ENCODE measurements at regions not wholly inside any gene's neighbourhood (a gene's known extent, or its start where the extent isn't known, plus 50 kb on each side); places are given as distances from the start of the nearest gene placed in this dataset.

GRCh38 chr4:71188951-71189350 lies 149.9 kb upstream of the SLC4A4 start:
- H3K9me1 ChIP-seq (replicated peaks; ENCODE audit: control insufficient read depth, extremely low read depth, insufficient read depth, low read length): no peaks in the 10 kb centered on the region
- H3K79me2 ChIP-seq (ENCODE audit: control insufficient read depth, insufficient read depth, low read length): no peaks in the 10 kb centered on the region
- no TSS peak for BruUV-seq (replicated peaks)
- FAIRE-seq: no peak
- H3K9me3 ChIP-seq (replicated peaks; ENCODE audit: control insufficient read depth, insufficient read depth, low read length): no peaks in the 10 kb centered on the region
- H3K27me3 ChIP-seq (ENCODE audit: control insufficient read depth in 2 of 2, insufficient read depth in 2 of 2, low read length in 2 of 2): peaks cover 32 to 63% of the 10 kb centered on the region in 2 experiments
- dilution Hi-C loops (cut with MboI; ENCODE audit: extremely low pct_ligation_motif_present, low sequenced_read_pairs) (no loop called here), intact Hi-C loops (cut with micrococcal nuclease) (loop anchor here (10.0 kb wide), 2 partner anchors 534 to 1116 kb away; no protein-coding TSS in a partner anchor)
- peaks cover 4% of the 10 kb centered on the region for H3K4me1 ChIP-seq (ENCODE audit: control insufficient read depth, extremely low read depth, insufficient read depth, low read length)
- ChIA-PET POLR2A (no interaction called here), CTCF (interaction anchor here (0.8 kb wide), 1 partner anchor 11 kb away, joined by 3 read pairs; no protein-coding TSS in a partner anchor)
- H3K27ac ChIP-seq (ENCODE audit: insufficient read depth, low read depth, low read length): no peak overlapping the region
- DNase-seq (ENCODE audit: low read depth, low spot score): no peak
- no peak overlapping the region for H3K4me2 ChIP-seq (ENCODE audit: insufficient read depth, low read length)
- TF ChIP-seq MYC (IDR thresholded peaks at IDR 0.05; ENCODE audit: low read depth, low read length): no peak
- TF ChIP-seq CTCF (IDR thresholded peaks at IDR 0.05; ENCODE audit: extremely low read depth in 1 of 2, insufficient read depth in 1 of 2, low read depth in 1 of 2, low read length in 2 of 2): no peak
- no peak for TF ChIP-seq JUN (IDR thresholded peaks at IDR 0.05; ENCODE audit: borderline replicate concordance, insufficient read depth, insufficient read length, low read depth)
- H4K20me1 ChIP-seq (replicated peaks; ENCODE audit: control insufficient read depth, extremely low read depth, insufficient read depth, low read length): no peaks in the 10 kb centered on the region
- H3K9ac ChIP-seq (replicated peaks; ENCODE audit: extremely low read depth, insufficient read depth, low read length): no peak overlapping the region
- no peaks in the 10 kb centered on the region for H3K36me3 ChIP-seq (ENCODE audit: control insufficient read depth in 2 of 2, extremely low read depth in 1 of 2, insufficient read depth in 2 of 2, low read length in 2 of 2)
- no peak overlapping the region for H3K4me3 ChIP-seq (replicated peaks in 1 of 3; ENCODE audit: insufficient read depth in 1 of 3, low read depth in 1 of 3, low read length in 3 of 3)
- H2AFZ ChIP-seq (ENCODE audit: low read depth, low read length): no peak overlapping the region

GRCh38 chr4:71189471-71189870 lies 149.3 kb upstream of the SLC4A4 start:
- no peaks in the 10 kb centered on the region for H4K20me1 ChIP-seq (replicated peaks; ENCODE audit: control insufficient read depth, extremely low read depth, insufficient read depth, low read length)
- H3K27ac ChIP-seq (ENCODE audit: insufficient read depth, low read depth, low read length): no peak overlapping the region
- no peaks in the 10 kb centered on the region for H3K79me2 ChIP-seq (ENCODE audit: control insufficient read depth, insufficient read depth, low read length)
- BruUV-seq (replicated peaks): no TSS peak
- CTCF ChIA-PET: no interaction called here
- no peaks in the 10 kb centered on the region for H3K9me3 ChIP-seq (replicated peaks; ENCODE audit: control insufficient read depth, insufficient read depth, low read length)
- H3K9ac ChIP-seq (replicated peaks; ENCODE audit: extremely low read depth, insufficient read depth, low read length): no peak overlapping the region
- H3K4me2 ChIP-seq (ENCODE audit: insufficient read depth, low read length): no peak overlapping the region
- TF ChIP-seq MAX (IDR thresholded peaks at IDR 0.05; ENCODE audit: insufficient read depth, insufficient read length): no peak
- TF ChIP-seq EZH2 (IDR thresholded peaks at IDR 0.05; ENCODE audit: borderline replicate concordance, low read depth, low read length, severe bottlenecking): no peak
- TF ChIP-seq MYC (IDR thresholded peaks at IDR 0.05; ENCODE audit: low read depth, low read length): no peak
- no peak for TF ChIP-seq POLR2AphosphoS5 (IDR thresholded peaks at IDR 0.05; ENCODE audit: insufficient read depth, low read depth, low read length)
- TF ChIP-seq GATA2 (IDR thresholded peaks at IDR 0.05; ENCODE audit: insufficient read depth, insufficient read length, low read depth, low read length): no peak
- no peak for TF ChIP-seq JUN (IDR thresholded peaks at IDR 0.05; ENCODE audit: borderline replicate concordance, insufficient read depth, insufficient read length, low read depth)
- no peak for TF ChIP-seq FOS (IDR thresholded peaks at IDR 0.05; ENCODE audit: borderline replicate concordance, insufficient read depth, low read length)
- TF ChIP-seq POLR2A (IDR thresholded peaks at IDR 0.05; ENCODE audit: low read depth, low read length): no peak
- TF ChIP-seq CTCF (IDR thresholded peaks at IDR 0.05; ENCODE audit: extremely low read depth in 1 of 2, insufficient read depth in 1 of 2, low read depth in 1 of 2, low read length in 2 of 2): no peak
- intact Hi-C loops (cut with micrococcal nuclease): loop anchor here (10.0 kb wide), 2 partner anchors 535 to 1115 kb away; no protein-coding TSS in a partner anchor
- FAIRE-seq (no peak), DNase-seq (ENCODE audit: low read depth, low spot score) (no peak)
- H3K27me3 ChIP-seq (ENCODE audit: control insufficient read depth in 2 of 2, insufficient read depth in 2 of 2, low read length in 2 of 2): peaks cover 32 to 58% of the 10 kb centered on the region in 2 experiments
- H3K9me1 ChIP-seq (replicated peaks; ENCODE audit: control insufficient read depth, extremely low read depth, insufficient read depth, low read length): no peaks in the 10 kb centered on the region
- no peak overlapping the region for H3K4me3 ChIP-seq (replicated peaks in 1 of 3; ENCODE audit: insufficient read depth in 1 of 3, low read depth in 1 of 3, low read length in 3 of 3)
- H2AFZ ChIP-seq (ENCODE audit: low read depth, low read length): no peak overlapping the region
- H3K36me3 ChIP-seq (ENCODE audit: control insufficient read depth in 2 of 2, extremely low read depth in 1 of 2, insufficient read depth in 2 of 2, low read length in 2 of 2): no peaks in the 10 kb centered on the region
- POLR2A ChIA-PET: no interaction called here
- H3K4me1 ChIP-seq (ENCODE audit: control insufficient read depth, extremely low read depth, insufficient read depth, low read length): peaks cover 4% of the 10 kb centered on the region
- dilution Hi-C loops (cut with MboI; ENCODE audit: extremely low pct_ligation_motif_present, low sequenced_read_pairs): no loop called here

All from endothelial cell of umbilical vein (primary cell).